Heart left ventricle (tissue), 13 donors: ENCODE measurements at regions not wholly inside any gene's neighbourhood (a gene's known extent, or its start where the extent isn't known, plus 50 kb on each side); places are given as distances from the start of the nearest gene placed in this dataset.

ENCODE experiments used
- POLR2A ChIP-seq, 2 donors: fragments of 450-650 bp; IDR thresholded peaks; one replicate each; pipeline ENCODE4 v1.6.1; 2017; ENCODE audit warnings: antibody characterized with exemption in 2 of 2, mild to moderate bottlenecking in 2 of 2, moderate library complexity in 2 of 2
- TF ChIP-seq, protein P1 (sequence below), 12 donors: fragments of 200-600 bp; sonication (generic) in 4 of 12; IDR thresholded peaks; one replicate each; pipeline versions ENCODE4 v1.5.0 to v1.8.0; 2018 to 2022; ENCODE audit warnings: antibody characterized with exemption in 12 of 12, mild to moderate bottlenecking in 5 of 12
- donor health status: ischemic (EF 13 %, LVEDD 7.1; RV severe dilation, severe dysfunction).
- donor health status: DM: no; HTN: yes; CAD: no.
- donor health status: DM: no; HTN: no; CAD: no.
- donor health status: ischemic (EF 25% LVEDD 6.9; RV normal size, moderate dysfunction).
- donor health status: ischemic (EF 25% LVEDD 5.7; RV mildly dilated, moderate dysfunction).
- donor health status: ischemic (EF 35%, LVEDD 5.7; RV mildly dilated, moderate dysfunction).
- donor health status: nonischemic (EF 11% LVEDD 7.7; RV severe dilation, severe dysfunction).
- donor health status: DM: yes; HTN: yes; CAD: no.
- donor health status: PGD.
- donor health status: ischemic (EF 29% LVEDD 5.4; RV normal size, mild dysfunction).
- donor health status: nonischemic (EF 23%, LVEDD 6.1; RV moderate dilation, normal function).

DNA sequence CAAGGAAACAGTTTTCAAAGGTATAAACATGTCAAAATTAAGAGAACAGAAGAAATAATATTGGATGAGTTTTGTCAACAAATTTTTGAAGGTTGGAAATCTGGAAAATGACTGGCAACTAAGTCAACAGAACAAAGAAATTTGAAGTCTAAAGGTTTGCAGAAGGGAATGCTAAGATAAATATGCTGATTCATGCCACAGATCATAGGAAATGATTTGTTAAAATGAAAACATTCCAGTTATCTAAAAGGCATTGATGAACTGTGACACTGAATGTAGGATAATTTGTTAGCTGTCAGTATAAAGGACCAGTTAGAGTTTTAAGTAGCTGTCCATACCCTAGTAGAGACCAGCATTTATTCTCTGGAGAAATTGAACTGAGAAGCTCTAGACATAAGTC lies 157.9 kb upstream of the CHRM3 start:
- TF ChIP-seq, protein P1, sequence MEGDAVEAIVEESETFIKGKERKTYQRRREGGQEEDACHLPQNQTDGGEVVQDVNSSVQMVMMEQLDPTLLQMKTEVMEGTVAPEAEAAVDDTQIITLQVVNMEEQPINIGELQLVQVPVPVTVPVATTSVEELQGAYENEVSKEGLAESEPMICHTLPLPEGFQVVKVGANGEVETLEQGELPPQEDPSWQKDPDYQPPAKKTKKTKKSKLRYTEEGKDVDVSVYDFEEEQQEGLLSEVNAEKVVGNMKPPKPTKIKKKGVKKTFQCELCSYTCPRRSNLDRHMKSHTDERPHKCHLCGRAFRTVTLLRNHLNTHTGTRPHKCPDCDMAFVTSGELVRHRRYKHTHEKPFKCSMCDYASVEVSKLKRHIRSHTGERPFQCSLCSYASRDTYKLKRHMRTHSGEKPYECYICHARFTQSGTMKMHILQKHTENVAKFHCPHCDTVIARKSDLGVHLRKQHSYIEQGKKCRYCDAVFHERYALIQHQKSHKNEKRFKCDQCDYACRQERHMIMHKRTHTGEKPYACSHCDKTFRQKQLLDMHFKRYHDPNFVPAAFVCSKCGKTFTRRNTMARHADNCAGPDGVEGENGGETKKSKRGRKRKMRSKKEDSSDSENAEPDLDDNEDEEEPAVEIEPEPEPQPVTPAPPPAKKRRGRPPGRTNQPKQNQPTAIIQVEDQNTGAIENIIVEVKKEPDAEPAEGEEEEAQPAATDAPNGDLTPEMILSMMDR (IDR thresholded peaks at IDR 0.05): no peak
- TF ChIP-seq POLR2A (IDR thresholded peaks at IDR 0.05): no peak
